HepG2 (cell line): ENCODE measurements at regions not wholly inside any gene's neighbourhood (a gene's known extent, or its start where the extent isn't known, plus 50 kb on each side); places are given as distances from the start of the nearest gene placed in this dataset.

Source experiments
- ASH2L ChIP-seq: fragments of 300-600, 200-600 bp; sonication (generic); IDR thresholded peaks from 2 replicates; pipeline ENCODE4 v1.7.0; 2017; ENCODE audit warnings: low read depth, mild to moderate bottlenecking, moderate library complexity, mixed read lengths, low read length; ENCODE audit not compliant: insufficient read length
- ESRRA ChIP-seq: sonication (generic); formaldehyde crosslinking; IDR thresholded peaks from 2 replicates; pipeline ENCODE4 v1.5.1; 2020; ENCODE audit warnings: mild to moderate bottlenecking, low read depth, missing genetic modification reagents
- JUNB ChIP-seq: sonication (generic); formaldehyde crosslinking; IDR thresholded peaks from 2 replicates; pipeline ENCODE4 v1.8.0; 2022; ENCODE audit warnings: missing genetic modification reagents, mild to moderate bottlenecking, borderline replicate concordance
- KLF12 ChIP-seq: sonication (generic); formaldehyde crosslinking; IDR thresholded peaks from 2 replicates; pipeline ENCODE4 v1.4.0; 2020; ENCODE audit warnings: missing genetic modification reagents, borderline replicate concordance
- MED8 ChIP-seq: sonication (generic); formaldehyde crosslinking; IDR thresholded peaks from 2 replicates; pipeline ENCODE4 v1.8.1; 2023; ENCODE audit warnings: mild to moderate bottlenecking, missing genetic modification reagents; ENCODE audit not compliant: insufficient replicate concordance
- MEIS1 ChIP-seq: sonication (generic); formaldehyde crosslinking; IDR thresholded peaks from 2 replicates; pipeline ENCODE4 v1.9.0; 2021; ENCODE audit warnings: mild to moderate bottlenecking, missing genetic modification reagents, moderate library complexity, borderline replicate concordance
- PTBP1 ChIP-seq: fragments of 200-400 bp; formaldehyde crosslinking; IDR thresholded peaks from 2 replicates; pipeline ENCODE4 v1.6.1; 2018; ENCODE audit warnings: low read length, low read depth; ENCODE audit not compliant: poor library complexity, severe bottlenecking
- XRCC5 ChIP-seq: fragments of 200-400 bp; formaldehyde crosslinking; optimal IDR thresholded peaks from 2 replicates; pipeline ENCODE3; 2017; ENCODE audit warnings: mild to moderate bottlenecking, low read length
- ZBTB20 ChIP-seq: sonication (generic); formaldehyde crosslinking; IDR thresholded peaks from 2 replicates; pipeline ENCODE4 v1.8.1; 2023; ENCODE audit warnings: missing genetic modification reagents, low read depth, mild to moderate bottlenecking, borderline replicate concordance
- ZBTB42 ChIP-seq: sonication (generic); formaldehyde crosslinking; IDR thresholded peaks from 2 replicates; pipeline ENCODE4 v1.5.0; 2020; ENCODE audit warnings: mild to moderate bottlenecking, missing genetic modification reagents
- ZNF260 ChIP-seq: sonication (generic); formaldehyde crosslinking; IDR thresholded peaks from 2 replicates; pipeline ENCODE4 v1.4.0; 2020; ENCODE audit warnings: missing genetic modification reagents, low read depth, mild to moderate bottlenecking, borderline replicate concordance
- ZNF564 ChIP-seq: sonication (generic); formaldehyde crosslinking; IDR thresholded peaks from 2 replicates; pipeline ENCODE4 v1.8.1; 2023; ENCODE audit warnings: mild to moderate bottlenecking, missing genetic modification reagents
- ZNF577 ChIP-seq: sonication (generic); formaldehyde crosslinking; IDR thresholded peaks from 2 replicates; pipeline ENCODE4 v1.4.0; 2020; ENCODE audit warnings: mild to moderate bottlenecking, low read depth, missing genetic modification reagents, borderline replicate concordance
- TF ChIP-seq, protein P1 (sequence below): sonication (generic); formaldehyde crosslinking; IDR thresholded peaks from 2 replicates; pipeline ENCODE4 v1.4.0; 2020; ENCODE audit warnings: missing genetic modification reagents, borderline replicate concordance
- TF ChIP-seq, protein P2 (sequence below): IDR thresholded peaks from 2 replicates; pipeline ENCODE4 v1.6.1; 2016
- TF ChIP-seq, protein P3 (sequence below): sonication (generic); formaldehyde crosslinking; IDR thresholded peaks from 2 replicates; pipeline ENCODE4 v1.8.1; 2022; ENCODE audit warnings: mild to moderate bottlenecking, missing genetic modification reagents
- TF ChIP-seq, protein P4 (sequence below): sonication (generic); formaldehyde crosslinking; IDR thresholded peaks from 2 replicates; pipeline ENCODE4 v1.5.0; 2020; ENCODE audit warnings: mild to moderate bottlenecking, missing genetic modification reagents
- TF ChIP-seq, protein P5 (sequence below): sonication (generic); formaldehyde crosslinking; IDR thresholded peaks from 2 replicates; pipeline ENCODE4 v1.8.0; 2022; ENCODE audit warnings: mild to moderate bottlenecking, missing genetic modification reagents, moderate library complexity
- TF ChIP-seq, protein P6 (sequence below): IDR thresholded peaks from 2 replicates; pipeline ENCODE4 v1.6.1; 2016

DNA sequence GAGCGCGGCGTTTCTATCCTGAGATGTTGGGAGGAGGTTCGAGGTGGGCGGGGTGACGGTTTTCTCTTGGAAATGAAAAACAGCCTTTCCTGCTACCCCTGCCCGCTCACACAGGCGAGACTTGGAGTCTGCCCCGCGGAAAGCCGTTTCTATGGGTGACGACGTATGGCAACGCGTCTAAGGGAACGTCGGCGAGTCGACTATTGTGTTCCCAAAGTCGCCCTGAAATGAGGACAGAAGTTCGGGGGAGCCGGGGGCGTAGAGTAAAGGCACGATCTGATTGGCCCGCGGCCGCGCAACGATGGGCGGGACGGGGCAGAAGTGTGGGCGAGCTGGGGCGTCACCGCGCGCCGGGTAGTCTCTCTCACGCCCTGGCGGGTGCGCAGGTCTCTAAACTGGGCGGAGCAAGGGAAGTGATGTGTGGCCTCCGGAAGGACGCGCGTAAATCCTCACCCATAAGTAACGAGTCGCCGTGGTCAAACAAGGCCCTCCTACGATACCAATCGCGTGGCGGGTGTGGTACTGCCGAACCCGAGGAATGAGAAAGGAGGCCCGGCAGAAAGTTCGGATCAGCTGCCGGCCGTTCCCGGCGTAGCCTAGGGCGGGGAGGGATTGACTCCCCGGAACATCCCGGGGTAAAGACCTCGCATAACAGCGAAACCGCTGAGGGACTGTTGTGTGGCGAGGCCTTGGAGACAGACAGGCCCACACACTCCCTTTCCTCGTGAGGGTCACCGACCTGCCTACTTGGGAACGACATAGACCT, 89.6 kb downstream of the FAM161A start (continued):
- TF ChIP-seq JUNB (CRISPR knock-in tag) (0 out of 2 replicates have a peak, but pooled peaks have one; percentile 48), PTBP1 (no peak), ZNF564 (peak; percentile 72), MEIS1 (CRISPR knock-in tag) (0 out of 2 replicates have a peak, but pooled peaks have one; percentile 71), ASH2L (peak; percentile 90), KLF12 (CRISPR knock-in tag) (no peak), ZNF260 (CRISPR knock-in tag) (no peak), XRCC5 (no peak), ZNF577 (CRISPR knock-in tag) (0 out of 2 replicates have a peak, but pooled peaks have one; percentile 66), MED8 (CRISPR knock-in tag) (no peak), ZBTB20 (0 out of 2 replicates have a peak, but pooled peaks have one; percentile 51), ZBTB42 (no peak), ESRRA (CRISPR knock-in tag) (peak; percentile 44; the same call in 1 of the 2 replicates)
- TF ChIP-seq, protein P1, sequence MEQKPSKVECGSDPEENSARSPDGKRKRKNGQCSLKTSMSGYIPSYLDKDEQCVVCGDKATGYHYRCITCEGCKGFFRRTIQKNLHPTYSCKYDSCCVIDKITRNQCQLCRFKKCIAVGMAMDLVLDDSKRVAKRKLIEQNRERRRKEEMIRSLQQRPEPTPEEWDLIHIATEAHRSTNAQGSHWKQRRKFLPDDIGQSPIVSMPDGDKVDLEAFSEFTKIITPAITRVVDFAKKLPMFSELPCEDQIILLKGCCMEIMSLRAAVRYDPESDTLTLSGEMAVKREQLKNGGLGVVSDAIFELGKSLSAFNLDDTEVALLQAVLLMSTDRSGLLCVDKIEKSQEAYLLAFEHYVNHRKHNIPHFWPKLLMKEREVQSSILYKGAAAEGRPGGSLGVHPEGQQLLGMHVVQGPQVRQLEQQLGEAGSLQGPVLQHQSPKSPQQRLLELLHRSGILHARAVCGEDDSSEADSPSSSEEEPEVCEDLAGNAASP (CRISPR knock-in tag) = no peak
- TF ChIP-seq, protein P2, sequence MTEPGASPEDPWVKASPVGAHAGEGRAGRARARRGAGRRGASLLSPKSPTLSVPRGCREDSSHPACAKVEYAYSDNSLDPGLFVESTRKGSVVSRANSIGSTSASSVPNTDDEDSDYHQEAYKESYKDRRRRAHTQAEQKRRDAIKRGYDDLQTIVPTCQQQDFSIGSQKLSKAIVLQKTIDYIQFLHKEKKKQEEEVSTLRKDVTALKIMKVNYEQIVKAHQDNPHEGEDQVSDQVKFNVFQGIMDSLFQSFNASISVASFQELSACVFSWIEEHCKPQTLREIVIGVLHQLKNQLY (CRISPR knock-in tag) = 0 out of 2 replicates have a peak, but pooled peaks have one; percentile 21
- TF ChIP-seq, protein P3, sequence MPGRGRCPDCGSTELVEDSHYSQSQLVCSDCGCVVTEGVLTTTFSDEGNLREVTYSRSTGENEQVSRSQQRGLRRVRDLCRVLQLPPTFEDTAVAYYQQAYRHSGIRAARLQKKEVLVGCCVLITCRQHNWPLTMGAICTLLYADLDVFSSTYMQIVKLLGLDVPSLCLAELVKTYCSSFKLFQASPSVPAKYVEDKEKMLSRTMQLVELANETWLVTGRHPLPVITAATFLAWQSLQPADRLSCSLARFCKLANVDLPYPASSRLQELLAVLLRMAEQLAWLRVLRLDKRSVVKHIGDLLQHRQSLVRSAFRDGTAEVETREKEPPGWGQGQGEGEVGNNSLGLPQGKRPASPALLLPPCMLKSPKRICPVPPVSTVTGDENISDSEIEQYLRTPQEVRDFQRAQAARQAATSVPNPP (CRISPR knock-in tag) = peak; percentile 67; the same call in 1 of the 2 replicates
- TF ChIP-seq, protein P4, sequence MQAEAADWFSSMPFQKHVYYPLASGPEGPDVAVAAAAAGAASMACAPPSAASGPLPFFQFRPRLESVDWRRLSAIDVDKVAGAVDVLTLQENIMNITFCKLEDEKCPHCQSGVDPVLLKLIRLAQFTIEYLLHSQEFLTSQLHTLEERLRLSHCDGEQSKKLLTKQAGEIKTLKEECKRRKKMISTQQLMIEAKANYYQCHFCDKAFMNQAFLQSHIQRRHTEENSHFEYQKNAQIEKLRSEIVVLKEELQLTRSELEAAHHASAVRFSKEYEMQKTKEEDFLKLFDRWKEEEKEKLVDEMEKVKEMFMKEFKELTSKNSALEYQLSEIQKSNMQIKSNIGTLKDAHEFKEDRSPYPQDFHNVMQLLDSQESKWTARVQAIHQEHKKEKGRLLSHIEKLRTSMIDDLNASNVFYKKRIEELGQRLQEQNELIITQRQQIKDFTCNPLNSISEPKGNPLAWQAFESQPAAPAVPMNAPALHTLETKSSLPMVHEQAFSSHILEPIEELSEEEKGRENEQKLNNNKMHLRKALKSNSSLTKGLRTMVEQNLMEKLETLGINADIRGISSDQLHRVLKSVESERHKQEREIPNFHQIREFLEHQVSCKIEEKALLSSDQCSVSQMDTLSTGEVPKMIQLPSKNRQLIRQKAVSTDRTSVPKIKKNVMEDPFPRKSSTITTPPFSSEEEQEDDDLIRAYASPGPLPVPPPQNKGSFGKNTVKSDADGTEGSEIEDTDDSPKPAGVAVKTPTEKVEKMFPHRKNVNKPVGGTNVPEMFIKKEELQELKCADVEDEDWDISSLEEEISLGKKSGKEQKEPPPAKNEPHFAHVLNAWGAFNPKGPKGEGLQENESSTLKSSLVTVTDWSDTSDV = no peak
- TF ChIP-seq, protein P5, sequence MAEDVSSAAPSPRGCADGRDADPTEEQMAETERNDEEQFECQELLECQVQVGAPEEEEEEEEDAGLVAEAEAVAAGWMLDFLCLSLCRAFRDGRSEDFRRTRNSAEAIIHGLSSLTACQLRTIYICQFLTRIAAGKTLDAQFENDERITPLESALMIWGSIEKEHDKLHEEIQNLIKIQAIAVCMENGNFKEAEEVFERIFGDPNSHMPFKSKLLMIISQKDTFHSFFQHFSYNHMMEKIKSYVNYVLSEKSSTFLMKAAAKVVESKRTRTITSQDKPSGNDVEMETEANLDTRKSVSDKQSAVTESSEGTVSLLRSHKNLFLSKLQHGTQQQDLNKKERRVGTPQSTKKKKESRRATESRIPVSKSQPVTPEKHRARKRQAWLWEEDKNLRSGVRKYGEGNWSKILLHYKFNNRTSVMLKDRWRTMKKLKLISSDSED (CRISPR knock-in tag) = no peak
- TF ChIP-seq, protein P6, sequence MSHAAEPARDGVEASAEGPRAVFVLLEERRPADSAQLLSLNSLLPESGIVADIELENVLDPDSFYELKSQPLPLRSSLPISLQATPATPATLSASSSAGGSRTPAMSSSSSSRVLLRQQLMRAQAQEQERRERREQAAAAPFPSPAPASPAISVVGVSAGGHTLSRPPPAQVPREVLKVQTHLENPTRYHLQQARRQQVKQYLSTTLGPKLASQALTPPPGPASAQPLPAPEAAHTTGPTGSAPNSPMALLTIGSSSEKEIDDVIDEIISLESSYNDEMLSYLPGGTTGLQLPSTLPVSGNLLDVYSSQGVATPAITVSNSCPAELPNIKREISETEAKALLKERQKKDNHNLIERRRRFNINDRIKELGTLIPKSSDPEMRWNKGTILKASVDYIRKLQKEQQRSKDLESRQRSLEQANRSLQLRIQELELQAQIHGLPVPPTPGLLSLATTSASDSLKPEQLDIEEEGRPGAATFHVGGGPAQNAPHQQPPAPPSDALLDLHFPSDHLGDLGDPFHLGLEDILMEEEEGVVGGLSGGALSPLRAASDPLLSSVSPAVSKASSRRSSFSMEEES (CRISPR knock-in tag) = 0 out of 2 replicates have a peak, but pooled peaks have one; percentile 9
